HG03103 (cell line): ENCODE measurements at regions not wholly inside any gene's neighbourhood (a gene's known extent, or its start where the extent isn't known, plus 50 kb on each side); places are given as distances from the start of the nearest gene placed in this dataset.
"Not testable (repeated sequence)": the region's sequence is repeated elsewhere in the genome, so short reads cannot be mapped to it uniquely, and the experiment has no call there.

Experiments
- ATAC-seq: cut with Tn5 transposase; IDR thresholded peaks from one replicate; pipeline ENCODE4 v1.9.1; 2021; ENCODE audit warnings: low read depth; ENCODE audit not compliant: unreplicated experiment

DNA sequence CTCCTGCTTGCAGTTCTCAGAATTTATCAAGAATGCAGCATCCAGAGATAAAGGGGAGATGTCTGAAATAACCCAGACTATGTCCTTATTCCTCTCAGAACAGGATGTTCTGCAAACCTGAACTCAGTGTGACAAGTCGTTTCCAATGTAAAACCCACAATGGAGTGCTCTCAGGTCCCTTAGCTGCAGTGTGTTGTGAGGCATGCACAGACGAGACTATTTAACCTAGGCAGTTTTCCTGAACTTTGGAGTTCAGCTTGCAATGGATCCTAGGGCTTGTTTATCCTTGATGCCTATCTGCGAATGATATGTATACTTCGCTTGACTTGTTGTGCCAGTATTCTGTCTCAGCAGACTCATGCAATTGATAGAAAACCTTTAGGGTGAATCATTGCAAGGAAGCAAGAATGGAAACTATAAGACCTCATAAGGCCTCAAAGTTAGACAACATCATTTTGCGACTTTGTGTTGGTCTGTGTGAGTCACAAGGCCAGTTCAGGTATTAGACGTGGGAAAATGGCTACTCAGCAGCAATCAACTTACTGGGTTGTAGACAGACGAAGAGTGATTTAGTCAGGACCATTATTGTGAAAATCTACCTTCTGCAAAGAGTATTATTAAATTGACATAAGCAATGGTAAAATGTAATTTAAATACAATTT is 2439.9 kb upstream of the PCDH20 start:
- no peak for ATAC-seq

DNA sequence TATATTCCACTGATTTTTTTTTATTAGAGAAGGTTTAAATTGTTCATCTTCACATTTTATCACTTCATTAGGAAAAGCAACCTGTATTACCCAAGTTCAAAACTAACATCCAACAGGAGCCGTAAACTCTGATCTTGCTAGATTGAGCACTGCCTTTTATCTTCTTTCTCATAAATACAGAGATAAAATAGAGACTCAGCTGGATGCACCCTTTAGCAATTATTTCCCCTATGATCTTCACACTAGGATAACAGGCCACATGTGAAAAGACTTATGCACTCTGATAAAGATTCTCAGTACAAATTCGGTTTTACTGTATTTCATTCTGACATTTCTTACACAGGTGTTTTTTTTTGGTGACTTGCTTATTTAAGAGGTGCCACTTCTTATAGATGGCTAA is 2438.2 kb upstream of the PCDH20 start:
- no peak for ATAC-seq

DNA sequence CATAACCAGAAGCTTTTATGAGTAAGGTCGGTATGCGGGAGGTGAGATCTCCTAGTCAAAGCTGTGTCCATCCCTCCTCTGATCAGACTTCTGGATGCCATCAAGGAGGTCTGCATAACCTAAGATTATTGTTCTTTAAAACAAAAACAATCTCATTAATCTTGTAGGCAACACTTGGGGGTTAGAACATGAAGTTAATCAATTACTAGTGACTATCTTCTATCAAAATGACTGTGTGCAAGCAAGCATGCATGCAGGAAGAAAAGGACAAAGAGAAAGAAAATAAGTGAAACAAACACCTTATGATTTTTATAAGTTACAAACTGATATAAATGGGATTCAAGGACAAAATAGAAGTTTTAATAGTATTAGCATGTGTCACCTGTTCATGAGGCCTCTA is 2435.9 kb upstream of the PCDH20 start:
- no peak for ATAC-seq

DNA sequence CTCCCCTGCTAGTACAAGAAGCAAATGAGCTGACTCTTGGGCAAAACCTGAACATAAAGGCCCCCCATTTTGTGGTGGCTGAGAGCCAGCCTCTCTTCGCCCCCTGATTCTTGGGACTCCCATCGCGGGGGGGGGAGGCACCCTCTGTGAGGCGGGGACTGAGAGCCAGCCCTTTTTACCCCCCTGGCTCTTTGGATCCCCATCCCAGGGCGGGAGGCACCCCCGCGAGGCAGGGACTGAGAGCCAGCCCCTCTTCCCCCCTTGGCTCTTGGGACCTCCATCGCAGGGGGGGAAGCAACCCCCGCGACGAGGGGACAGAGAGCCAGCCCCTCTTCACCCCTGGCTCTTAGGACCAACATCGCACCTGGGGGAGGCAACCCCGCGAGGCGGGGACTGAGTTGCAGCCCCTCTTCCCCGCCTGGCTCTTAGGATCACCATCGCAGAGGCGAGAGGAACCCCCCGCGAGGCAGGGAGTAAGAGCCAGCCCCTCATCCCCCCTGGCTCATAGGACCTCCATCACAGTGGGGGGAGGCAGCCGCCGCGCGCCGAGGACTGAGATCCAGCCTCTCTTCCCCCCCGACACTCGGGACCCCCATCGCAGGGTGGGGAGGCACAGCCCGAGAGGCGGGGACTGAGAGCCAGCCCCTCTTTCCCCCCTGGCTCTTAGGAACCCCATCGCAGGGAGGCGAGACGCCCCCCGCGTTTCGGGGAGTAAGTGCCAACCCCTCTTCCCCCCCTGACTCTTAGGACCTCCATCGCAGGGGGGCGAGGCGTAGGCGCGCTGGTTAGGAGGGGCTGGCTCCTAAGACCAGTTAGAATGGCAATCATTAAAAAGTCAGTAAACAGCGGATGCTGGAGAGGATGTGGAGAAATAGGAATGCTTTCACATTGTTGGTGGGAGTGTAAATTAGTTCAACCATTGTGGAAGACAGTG is 2428.4 kb upstream of the PCDH20 start:
- no peak for ATAC-seq

DNA sequence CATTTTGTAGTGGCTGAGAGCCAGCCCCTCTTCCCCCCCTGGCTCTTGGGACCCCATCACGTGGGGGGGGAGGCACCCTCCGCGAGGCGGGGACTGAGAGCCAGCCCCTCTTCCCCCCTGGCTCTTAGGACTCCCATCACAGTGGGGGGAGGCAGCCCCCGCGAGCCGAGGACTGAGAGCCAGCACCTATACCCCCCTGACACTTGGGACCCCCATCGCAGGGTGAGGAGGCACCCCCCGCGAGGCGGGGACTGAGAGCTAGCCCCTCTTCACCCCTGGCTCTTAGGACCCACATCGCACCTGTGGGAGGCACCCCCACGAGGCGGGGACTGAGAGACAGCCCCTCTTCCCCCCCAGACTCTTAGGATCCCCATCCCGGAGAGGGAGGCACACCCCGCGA is 2426.5 kb upstream of the PCDH20 start:
- no peak for ATAC-seq

DNA sequence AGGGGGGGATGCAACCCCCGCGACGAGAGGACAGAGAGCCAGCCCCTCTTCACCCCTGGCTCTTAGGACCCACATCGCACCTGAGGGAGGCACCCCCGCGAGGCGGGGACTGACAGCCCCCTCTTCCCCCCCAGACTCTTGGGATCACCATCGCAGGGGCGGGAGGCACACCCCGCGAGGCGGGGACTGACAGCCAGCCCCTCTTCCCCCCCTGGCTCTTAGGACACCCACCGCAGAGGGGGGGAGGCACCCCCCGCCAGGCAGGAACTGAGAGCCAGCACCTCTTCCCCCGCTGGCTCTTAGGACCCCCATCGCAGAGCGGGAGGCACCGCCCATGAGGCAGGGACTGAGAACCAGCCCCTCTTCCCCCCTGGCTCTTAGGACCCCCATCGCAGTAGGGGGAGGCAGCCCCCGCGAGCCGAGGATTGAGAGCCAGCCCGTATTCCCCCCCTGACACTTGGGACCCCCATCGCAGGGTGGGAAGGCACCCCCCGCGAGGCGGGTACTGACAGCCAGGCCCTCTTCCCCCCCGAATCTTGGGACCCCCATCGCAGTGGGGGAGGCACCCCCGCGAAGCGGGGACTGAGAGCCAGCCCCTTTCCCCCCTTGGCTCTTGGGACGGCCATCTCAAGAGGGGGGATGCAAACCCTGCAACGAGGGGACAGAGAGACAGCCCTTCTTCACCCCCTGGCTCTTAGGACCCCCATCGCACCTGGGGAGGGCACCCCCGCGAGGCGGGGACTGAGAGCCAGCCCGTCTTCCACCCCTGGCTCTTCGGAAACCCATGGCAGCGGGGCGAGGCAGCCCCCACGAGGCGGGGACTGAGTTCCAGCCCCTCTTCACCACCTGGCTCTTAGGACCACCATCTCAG is 2425.1 kb upstream of the PCDH20 start:
- no peak for ATAC-seq

DNA sequence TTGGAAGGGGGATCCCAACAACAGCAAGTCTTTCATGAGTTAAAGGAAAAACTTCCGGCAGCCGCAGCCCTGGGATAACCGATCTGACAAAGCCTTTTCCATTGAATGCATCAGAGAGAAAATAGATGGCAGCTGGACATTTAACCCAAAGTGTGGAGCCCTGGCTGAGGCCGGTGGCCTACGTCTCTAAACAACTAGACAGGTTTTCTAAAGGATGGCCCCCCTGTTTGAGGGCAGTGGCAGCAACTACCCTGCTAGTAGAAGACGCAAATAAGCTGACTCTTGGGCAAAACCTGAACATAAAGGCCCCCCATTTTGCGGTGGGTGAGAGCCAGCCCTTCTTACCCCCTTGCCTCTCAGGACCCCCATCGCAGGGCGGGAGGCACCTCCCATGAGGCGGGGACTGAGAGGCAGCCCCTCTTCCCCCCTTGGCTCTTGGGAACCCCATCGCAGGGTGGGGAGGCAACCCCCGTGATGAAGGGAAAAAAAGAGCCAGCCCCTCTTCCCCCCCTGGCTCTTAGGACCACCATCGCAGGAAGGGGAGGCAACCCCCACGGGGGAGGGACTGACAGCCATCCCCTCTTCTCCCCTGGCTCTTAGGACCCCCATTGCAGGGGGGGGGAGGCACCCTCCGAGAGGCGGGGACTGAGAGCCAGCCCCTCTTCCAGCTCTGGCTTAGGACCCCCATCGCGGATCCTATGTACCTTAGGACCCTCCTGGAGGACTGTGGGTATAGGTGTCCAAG is 2422.9 kb upstream of the PCDH20 start:
- no peak for ATAC-seq

DNA sequence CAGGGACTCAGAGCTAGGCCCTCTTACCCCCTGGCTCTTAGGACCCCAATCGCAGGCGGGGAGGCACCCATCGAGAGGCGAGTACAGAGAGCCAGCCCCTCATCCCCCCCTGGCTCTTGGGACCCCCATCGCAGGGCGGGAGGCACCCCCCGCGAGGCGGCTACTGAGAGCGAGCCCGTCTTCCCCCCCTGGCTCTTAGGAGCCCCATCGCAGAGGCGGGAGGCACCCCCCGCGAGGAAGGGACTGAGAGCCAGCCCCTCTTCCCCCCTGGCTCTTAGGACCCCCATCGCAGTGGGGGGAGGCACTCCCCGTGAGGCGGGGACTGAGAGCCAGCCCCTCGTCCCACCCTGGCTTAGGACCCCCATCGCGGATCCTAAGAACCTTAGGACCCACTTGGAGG is 2422.1 kb upstream of the PCDH20 start:
- ATAC-seq = not testable (repeated sequence)

DNA sequence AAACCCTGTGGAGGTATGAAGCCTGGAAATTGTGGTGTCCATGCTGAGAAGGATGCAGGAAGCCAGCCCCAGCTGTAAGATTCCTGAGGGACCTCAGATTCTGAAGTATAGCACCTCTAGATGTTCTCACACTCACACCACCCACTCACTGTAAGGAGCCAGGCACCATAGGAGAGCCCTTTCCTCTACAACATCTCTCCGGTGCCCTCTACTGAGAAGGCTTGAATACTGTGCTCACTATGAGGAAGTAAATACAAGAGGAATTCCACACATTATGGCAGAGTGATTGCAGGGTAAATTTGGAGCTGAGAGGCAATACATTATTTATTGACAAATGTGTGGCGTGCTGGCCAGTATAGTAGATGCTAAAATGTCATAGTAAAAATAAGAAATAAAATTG is 2414.0 kb upstream of the PCDH20 start:
- peak; percentile 52 for ATAC-seq

DNA sequence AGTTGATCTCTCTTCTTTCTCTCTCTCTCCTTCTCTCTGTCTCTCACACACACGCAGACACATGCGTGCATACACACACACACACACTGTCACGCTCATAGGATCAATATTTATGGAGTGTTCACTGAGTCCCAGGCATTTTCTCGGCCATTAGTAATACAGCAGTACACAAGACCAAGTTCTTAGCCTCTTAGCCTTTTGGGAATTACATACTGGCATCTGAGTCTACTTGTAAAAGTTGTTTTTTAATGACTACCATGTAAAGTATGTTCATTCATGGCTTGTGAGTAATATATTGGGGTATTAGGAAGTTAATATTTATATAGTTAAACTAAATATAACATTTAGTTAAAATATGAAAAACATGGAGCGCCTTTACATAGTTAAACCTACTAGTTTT is 2406.1 kb upstream of the PCDH20 start:
- ATAC-seq = not testable (repeated sequence)

DNA sequence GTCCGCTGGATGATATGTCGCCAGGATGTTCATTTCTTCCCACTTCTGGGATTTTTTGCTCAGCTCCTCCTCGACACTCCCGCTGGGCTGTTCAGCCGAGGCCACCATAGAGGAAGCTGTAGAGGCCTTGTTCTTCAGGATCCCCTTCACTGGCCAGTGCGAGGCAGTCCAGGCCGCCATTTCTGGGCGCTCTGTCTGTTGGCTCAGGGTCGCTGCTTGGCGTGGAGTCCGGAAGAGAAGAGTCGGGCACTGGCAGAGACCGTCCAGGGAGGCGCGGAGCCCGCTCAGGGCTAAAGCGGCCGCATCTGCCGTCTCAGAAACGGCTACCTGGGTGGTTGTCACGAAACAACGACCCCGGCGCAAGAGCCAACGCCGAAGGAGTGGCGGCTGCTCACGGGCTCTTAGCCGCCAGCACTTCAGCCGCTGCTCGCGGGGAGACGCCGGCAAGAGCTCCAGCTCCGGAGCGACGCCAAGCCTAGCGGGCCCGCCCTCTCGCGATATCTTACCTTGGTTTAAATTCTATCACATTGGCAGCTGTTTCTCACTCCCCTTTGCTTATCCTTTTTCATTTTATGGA is 2395.9 kb upstream of the PCDH20 start:
- not testable (repeated sequence) for ATAC-seq

DNA sequence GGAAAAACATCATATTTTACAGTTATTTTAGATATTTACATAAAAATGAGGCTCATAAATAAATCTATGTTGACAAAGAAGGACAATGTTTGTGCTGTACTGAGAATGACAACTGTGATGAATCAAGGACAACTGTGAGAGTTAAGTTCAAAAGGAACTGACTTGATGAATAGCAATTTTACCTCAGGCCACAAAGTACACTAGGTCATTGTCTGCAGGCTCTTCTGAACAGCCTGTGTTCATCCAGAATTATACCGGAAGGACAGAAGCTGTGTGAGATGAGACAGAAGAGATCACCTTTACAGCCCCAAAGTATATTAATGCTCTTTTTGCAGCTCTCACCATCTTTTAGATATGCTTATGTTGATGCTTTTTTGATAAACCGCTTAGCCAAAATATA is 2375.5 kb upstream of the PCDH20 start:
- ATAC-seq = not testable (repeated sequence)

DNA sequence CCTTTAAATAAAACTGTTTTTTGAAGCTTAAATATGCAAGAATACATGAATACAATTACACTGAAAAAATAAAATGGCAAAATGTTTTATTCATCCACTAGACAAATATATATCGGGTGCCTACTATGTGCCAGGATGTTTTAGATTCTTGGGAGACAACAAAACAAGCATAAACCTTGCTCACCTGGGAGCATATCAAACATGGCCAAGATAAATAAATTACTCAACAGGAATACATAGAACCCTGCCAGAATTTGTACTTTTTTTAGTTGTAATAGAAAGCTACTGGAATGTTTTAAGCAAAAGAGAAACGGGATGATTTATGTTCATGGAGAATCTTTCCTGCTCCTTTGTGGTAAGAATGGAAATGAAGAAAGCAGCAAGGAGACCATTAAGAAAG is 2358.5 kb upstream of the PCDH20 start:
- no peak for ATAC-seq

DNA sequence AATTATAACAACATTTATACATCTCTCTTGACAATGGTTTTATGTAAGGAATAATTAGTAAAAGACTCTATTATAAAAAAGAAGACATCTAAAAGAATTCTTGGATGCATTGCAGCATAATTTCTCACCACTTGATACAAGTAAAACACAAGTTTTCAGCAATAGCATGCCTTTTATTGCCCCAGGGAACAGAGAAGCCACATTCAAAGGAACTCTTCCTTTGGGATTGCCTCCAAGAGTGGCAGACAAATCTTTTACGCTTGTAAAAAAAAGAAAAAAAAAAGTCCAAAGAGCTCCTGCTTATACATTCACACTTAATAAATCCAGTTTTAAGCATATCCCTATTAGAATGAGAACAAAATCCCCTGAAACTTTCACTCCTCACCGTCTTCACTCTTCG is 2357.8 kb upstream of the PCDH20 start:
- no peak for ATAC-seq

DNA sequence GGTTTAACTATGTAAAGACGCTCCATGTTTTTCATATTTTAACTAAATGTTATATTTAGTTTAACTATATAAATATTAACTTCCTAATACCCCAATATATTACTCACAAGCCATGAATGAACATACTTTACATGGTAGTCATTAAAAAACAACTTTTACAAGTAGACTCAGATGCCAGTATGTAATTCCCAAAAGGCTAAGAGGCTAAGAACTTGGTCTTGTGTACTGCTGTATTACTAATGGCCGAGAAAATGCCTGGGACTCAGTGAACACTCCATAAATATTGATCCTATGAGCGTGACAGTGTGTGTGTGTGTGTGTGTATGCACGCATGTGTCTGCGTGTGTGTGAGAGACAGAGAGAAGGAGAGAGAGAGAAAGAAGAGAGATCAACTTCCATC is 2342.0 kb upstream of the PCDH20 start:
- not testable (repeated sequence) for ATAC-seq

DNA sequence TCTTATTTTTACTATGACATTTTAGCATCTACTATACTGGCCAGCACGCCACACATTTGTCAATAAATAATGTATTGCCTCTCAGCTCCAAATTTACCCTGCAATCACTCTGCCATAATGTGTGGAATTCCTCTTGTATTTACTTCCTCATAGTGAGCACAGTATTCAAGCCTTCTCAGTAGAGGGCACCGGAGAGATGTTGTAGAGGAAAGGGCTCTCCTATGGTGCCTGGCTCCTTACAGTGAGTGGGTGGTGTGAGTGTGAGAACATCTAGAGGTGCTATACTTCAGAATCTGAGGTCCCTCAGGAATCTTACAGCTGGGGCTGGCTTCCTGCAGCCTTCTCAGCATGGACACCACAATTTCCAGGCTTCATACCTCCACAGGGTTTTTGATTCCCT is 2334.2 kb upstream of the PCDH20 start:
- not testable (repeated sequence) for ATAC-seq

DNA sequence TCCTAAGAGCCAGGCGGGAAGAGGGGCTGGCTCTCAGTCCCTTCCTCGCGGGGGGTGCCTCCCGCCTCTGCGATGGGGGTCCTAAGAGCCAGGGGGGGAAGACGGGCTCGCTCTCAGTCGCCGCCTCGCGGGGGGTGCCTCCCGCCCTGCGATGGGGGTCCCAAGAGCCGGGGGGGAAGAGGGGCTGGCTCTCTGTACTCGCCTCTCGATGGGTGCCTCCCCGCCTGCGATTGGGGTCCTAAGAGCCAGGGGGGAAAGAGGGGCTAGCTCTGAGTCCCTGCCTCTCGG is 2326.1 kb upstream of the PCDH20 start:
- not testable (repeated sequence) for ATAC-seq

DNA sequence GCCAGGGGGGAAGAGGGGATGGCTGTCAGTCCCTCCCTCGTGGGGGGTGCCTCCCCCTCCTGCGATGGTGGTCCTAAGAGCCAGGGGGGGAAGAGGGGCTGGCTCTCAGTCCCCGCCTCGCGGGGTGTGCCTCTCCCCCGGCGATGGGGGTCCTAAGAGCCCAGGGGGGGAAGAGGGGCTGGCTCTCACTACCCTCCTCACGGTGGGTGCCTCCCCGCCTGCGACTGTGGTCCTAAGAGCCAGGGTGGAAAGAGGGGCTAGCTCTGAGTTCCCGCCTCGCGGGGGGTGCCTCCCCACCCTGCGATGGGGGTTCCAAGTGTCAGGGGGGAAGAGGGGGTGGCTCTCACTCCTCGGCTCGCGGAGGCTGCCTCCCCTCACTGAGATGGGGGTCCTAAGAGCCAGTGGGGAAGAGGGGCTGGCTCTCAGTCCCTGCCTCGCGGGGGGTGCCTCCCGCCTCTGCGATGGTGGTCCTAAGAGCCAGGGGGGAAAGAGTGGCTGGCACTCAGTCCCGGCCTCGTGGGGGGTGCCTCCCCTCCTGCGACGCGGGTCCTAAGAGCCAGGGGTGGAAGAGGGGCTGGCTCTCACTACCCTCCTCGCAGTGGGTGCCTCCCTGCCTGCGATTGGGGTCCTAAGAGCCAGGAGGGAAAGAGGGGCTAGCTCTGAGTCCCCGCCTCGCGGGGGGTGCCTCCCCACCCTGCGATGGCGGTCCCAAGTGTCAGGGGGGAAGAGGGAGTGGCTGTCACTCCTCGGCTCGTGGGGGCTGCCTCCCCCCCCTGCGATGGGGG is 2325.6 kb upstream of the PCDH20 start:
- ATAC-seq = no peak

DNA sequence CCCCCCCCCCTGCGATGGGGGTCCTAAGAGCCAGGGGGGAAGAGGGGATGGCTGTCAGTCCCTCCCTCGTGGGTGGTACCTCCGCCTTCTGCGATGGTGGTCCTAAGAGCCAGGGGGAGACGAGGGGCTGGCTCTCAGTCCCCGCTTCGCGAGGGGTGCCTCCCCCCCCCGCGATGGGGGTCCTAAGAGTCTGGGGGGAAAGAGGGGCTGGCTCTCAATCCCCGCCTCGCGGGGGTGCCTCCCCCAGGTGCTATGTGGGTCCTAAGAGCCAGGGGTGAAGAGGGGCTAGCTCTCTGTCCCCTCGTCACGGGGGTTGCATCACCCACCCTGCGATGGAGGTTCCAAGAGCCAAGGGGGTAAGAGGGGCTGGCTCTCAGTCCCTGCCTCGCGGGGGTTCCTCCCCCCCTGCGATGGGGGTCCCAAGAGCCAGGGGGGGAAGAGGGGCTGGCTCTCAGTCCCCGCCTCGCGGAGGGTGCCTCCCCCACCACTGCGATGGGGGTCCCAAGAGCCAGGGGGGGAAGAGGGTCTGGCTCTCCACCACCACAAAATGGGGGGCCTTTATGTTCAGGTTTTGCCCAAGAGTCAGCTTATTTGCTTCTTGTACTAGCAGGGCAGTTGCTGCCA is 2323.6 kb upstream of the PCDH20 start:
- ATAC-seq = not testable (repeated sequence)
